Neural progenitor cell (in vitro differentiated cells): ENCODE measurements at regions not wholly inside any gene's neighbourhood (a gene's known extent, or its start where the extent isn't known, plus 50 kb on each side); places are given as distances from the start of the nearest gene placed in this dataset.

ENCODE experiments used
- EZH2 ChIP-seq: fragments of 200-600 bp; sonication (generic); IDR thresholded peaks from 2 replicates; pipeline ENCODE4 v1.6.1; 2017; ENCODE audit warnings: antibody characterized with exemption, mild to moderate bottlenecking, moderate library complexity
- EZH2phosphoT487 ChIP-seq: fragments of 200-600 bp; sonication (generic); IDR thresholded peaks from 2 replicates; pipeline ENCODE4 v1.6.1; 2017; ENCODE audit warnings: antibody characterized with exemption
- TF ChIP-seq, protein P1 (sequence below): fragments of 200-600 bp; sonication (generic); IDR thresholded peaks from 2 replicates; pipeline ENCODE4 v1.5.1; 2017; ENCODE audit warnings: antibody characterized with exemption, mild to moderate bottlenecking

DNA sequence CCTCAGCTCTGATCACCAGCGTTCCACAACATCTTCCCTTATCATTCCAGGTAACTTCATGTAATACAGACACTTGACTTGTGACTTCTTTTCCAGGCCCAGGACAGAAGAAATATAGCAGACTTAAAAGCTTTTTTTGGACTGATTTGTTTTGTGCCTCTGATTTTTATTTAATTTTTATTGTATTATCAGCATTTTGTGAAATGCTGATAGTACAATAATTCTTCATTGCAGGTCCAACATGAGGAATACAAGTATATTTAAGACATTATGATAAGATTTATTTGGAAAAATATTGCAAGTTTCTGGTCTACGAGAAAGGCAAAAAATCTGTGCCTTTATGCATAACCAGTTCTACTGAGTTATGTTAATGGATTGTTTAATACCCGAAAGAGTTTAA, 94.5 kb upstream of the THUMPD2 start:
- TF ChIP-seq, protein P1, sequence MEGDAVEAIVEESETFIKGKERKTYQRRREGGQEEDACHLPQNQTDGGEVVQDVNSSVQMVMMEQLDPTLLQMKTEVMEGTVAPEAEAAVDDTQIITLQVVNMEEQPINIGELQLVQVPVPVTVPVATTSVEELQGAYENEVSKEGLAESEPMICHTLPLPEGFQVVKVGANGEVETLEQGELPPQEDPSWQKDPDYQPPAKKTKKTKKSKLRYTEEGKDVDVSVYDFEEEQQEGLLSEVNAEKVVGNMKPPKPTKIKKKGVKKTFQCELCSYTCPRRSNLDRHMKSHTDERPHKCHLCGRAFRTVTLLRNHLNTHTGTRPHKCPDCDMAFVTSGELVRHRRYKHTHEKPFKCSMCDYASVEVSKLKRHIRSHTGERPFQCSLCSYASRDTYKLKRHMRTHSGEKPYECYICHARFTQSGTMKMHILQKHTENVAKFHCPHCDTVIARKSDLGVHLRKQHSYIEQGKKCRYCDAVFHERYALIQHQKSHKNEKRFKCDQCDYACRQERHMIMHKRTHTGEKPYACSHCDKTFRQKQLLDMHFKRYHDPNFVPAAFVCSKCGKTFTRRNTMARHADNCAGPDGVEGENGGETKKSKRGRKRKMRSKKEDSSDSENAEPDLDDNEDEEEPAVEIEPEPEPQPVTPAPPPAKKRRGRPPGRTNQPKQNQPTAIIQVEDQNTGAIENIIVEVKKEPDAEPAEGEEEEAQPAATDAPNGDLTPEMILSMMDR: no peak
- TF ChIP-seq EZH2: no peak
- TF ChIP-seq EZH2phosphoT487: no peak
